K562 (cell line): ENCODE measurements at regions not wholly inside any gene's neighbourhood (a gene's known extent, or its start where the extent isn't known, plus 50 kb on each side); places are given as distances from the start of the nearest gene placed in this dataset.

Experiments
- ATAC-seq: fragments of 200-7000 bp; cut with Tn5 transposase; 3 replicates; pipeline ENCODE4 v1.9.1; 2020; ENCODE audit warnings: moderate library complexity
- BruUV-seq: library from RNA; stranded (reverse); fragments of 400-500 nt; replicated peaks from 2 replicates; lab custom pipeline; 2021; lab: Mats Ljungman, UMichigan
- CTCF ChIA-PET: fragments of 300-600 bp; formaldehyde crosslinking; extraction: SDS; loops from one replicate; lab custom pipeline; 2021; ENCODE audit warnings: low intra/inter-chr PET ratio; lab: Yijun Ruan, JAX
- POLR2A ChIA-PET: fragments of 300-600, 350-650 bp; sonication (Branson Sonifier 250); formaldehyde crosslinking; extraction: SDS; loops from one replicate; lab custom pipeline; 2021; ENCODE audit warnings: antibody characterized with exemption, inconsistent platforms; lab: Yijun Ruan, JAX
- DNase-seq, 4 experiments: peaks; one replicate each; pipeline versions ENCODE4 v3.0.0 to v3.0.0-alpha.2; 2011 to 2018; ENCODE audit warnings: low spot score in 3 of 4, mixed read lengths in 3 of 4; ENCODE audit errors: extremely low read depth in 1 of 4
- FAIRE-seq: peaks from 2 replicates; lab custom pipeline; 2011; peaks lifted over from hg19 to GRCh38; lab: Jason Lieb, UNC
- H2AFZ ChIP-seq: 2 replicates; pipeline ENCODE4 v1.6.0; 2011; ENCODE audit warnings: low read depth, low read length, control low read depth, inconsistent platforms
- H3K27ac ChIP-seq: fragments of 200-600 bp; 3 replicates; pipeline ENCODE4 v1.8.0; 2011; ENCODE audit warnings: low read depth, mild to moderate bottlenecking, control low read depth, inconsistent platforms, low read length, moderate library complexity, mixed read lengths; ENCODE audit errors: extremely low read depth
- H3K27me3 ChIP-seq, 2 experiments: fragments of 300-600 bp in 1 of 2; 2 replicates in 1 of 2; 3 replicates in 1 of 2; pipeline versions ENCODE4 v1.6.0 to v1.8.0; 2011; ENCODE audit warnings: inconsistent platforms in 2 of 2, low read length in 2 of 2, mild to moderate bottlenecking in 1 of 2, mixed read lengths in 1 of 2, moderate library complexity in 1 of 2; ENCODE audit not compliant: control insufficient read depth in 2 of 2, insufficient read depth in 2 of 2
- H3K36me3 ChIP-seq: fragments of 300-600 bp; 3 replicates; pipeline ENCODE4 v1.8.0; 2011; ENCODE audit warnings: mild to moderate bottlenecking, low read length, inconsistent platforms; ENCODE audit not compliant: control insufficient read depth, insufficient read depth
- H3K4me1 ChIP-seq, 2 experiments: fragments of 200-600 bp in 1 of 2; replicated peaks in 1 of 2; 2 replicates in 1 of 2; 3 replicates in 1 of 2; pipeline versions ENCODE4 v1.5.1 to v1.8.0; 2011; ENCODE audit warnings: inconsistent platforms in 2 of 2, low read length in 2 of 2, mild to moderate bottlenecking in 1 of 2, mixed read lengths in 1 of 2, moderate library complexity in 1 of 2; ENCODE audit not compliant: control insufficient read depth in 2 of 2, insufficient read depth in 2 of 2
- H3K4me2 ChIP-seq: 2 replicates; pipeline ENCODE4 v1.6.1; 2011; ENCODE audit warnings: low read length, control low read depth, inconsistent platforms, mixed read lengths; ENCODE audit not compliant: insufficient read depth
- H3K4me3 ChIP-seq: fragments of 200-600 bp; sonication (generic), shearing (Covaris generic); 2 replicates; pipeline ENCODE4 v1.5.1; 2016; ENCODE audit warnings: control low read depth, inconsistent platforms
- H3K79me2 ChIP-seq: fragments of 200-600 bp; 3 replicates; pipeline ENCODE4 v1.8.0; 2011; ENCODE audit warnings: low read length, inconsistent platforms; ENCODE audit not compliant: control insufficient read depth, insufficient read depth
- H3K9ac ChIP-seq, 2 experiments: 2 replicates each; pipeline versions ENCODE4 v1.6.0 to v1.6.1; 2011; ENCODE audit warnings: low read depth in 2 of 2, low read length in 2 of 2, control low read depth in 1 of 2, inconsistent platforms in 1 of 2, mild to moderate bottlenecking in 1 of 2, mixed read lengths in 1 of 2; ENCODE audit not compliant: insufficient read depth in 1 of 2
- H3K9me1 ChIP-seq: one replicate; pipeline ENCODE4 v1.6.0; 2011; ENCODE audit warnings: inconsistent platforms, mild to moderate bottlenecking, low read length, moderate library complexity; ENCODE audit not compliant: control insufficient read depth, insufficient read depth
- H3K9me3 ChIP-seq: replicated peaks from 2 replicates; pipeline ENCODE4 v1.5.1; 2011; ENCODE audit warnings: low read depth, low read length, inconsistent platforms; ENCODE audit not compliant: control insufficient read depth, insufficient read depth
- H4K20me1 ChIP-seq: replicated peaks from 2 replicates; pipeline ENCODE4 v1.6.1; 2011; ENCODE audit warnings: low read length, inconsistent platforms, mixed read lengths; ENCODE audit not compliant: control insufficient read depth, insufficient read depth
- RCOR1 ChIP-seq, 2 experiments: IDR thresholded peaks; 2 replicates each; pipeline ENCODE4 v1.6.1; 2012; ENCODE audit warnings: low read depth in 2 of 2, low read length in 2 of 2, borderline replicate concordance in 1 of 2, improper control_type of control experiment in 1 of 2
- ZBTB11 ChIP-seq, 3 experiments: fragments of 200-800 bp in 1 of 3; fragments of 250-450 bp in 1 of 3; fragments of 450-650 bp in 1 of 3; sonication (Bioruptor Pico) in 1 of 3; sonication (Bioruptor generic) in 1 of 3; formaldehyde crosslinking in 1 of 3; IDR thresholded peaks; 2 replicates each; pipeline versions ENCODE4 v1.6.1 to v1.8.0; 2016 to 2022; ENCODE audit warnings: mild to moderate bottlenecking in 2 of 3, missing genetic modification characterization in 2 of 3, missing compliant biosample characterization in 1 of 3, moderate library complexity in 1 of 3
- WGBS: fragments of 100-300 bp; shearing (Covaris generic); methylation state at CpG from one replicate; pipeline ENCODE4 v1.1.6; 2016; ENCODE audit warnings: low coverage, mixed read lengths; ENCODE audit not compliant: insufficient coverage; ENCODE audit errors: missing lambda C conversion rate; 5-methylcytosine and 5-hydroxymethylcytosine counted together
- in situ Hi-C: fragments of 300-500 bp; cut with MboI; formaldehyde crosslinking; loops from 4 replicates; pipeline ENCODE4 v1.15.0; 2018; ENCODE audit warnings: inconsistent platforms, mixed read lengths
- intact Hi-C: fragments of 100-400 bp; cut with micrococcal nuclease; formaldehyde crosslinking; loops from 2 replicates; pipeline ENCODE4 v1.14.2; 2022

GRCh38 chr20:48447456-48447855, 380.3 kb downstream of the PREX1 start:
- H3K36me3 ChIP-seq = no peaks in the 10 kb centered on the region
- H3K27ac ChIP-seq = no peak overlapping the region
- ATAC-seq = no peak
- CTCF ChIA-PET = no interaction called here
- no peaks in the 10 kb centered on the region for H3K9me3 ChIP-seq
- H3K27me3 ChIP-seq = no peaks in the 10 kb centered on the region; a peak in 1 of 5 replicates
- H3K4me1 ChIP-seq = no peaks in the 10 kb centered on the region
- TF ChIP-seq RCOR1 (IDR thresholded peaks at IDR 0.05; ENCODE audit: borderline replicate concordance in 1 of 2, low read depth in 2 of 2, low read length in 2 of 2) (no peak), ZBTB11 (CRISPR knock-in tag; IDR thresholded peaks at IDR 0.05) (peak in 1 of 3 experiments; percentile 38; a peak in 1 of 6 replicates)
- TF ChIP-seq, all 486 proteins: peak for 1
- POLR2A ChIA-PET = interaction anchor here (1.0 kb wide), 1 partner anchor 29 kb away, joined by 3 read pairs; no protein-coding TSS in a partner anchor
- Histone ChIP-seq H3K4me3 (no peak overlapping the region), H2AFZ (no peak overlapping the region), H3K9me1 (no peaks in the 10 kb centered on the region), H3K4me2 (no peak overlapping the region), H3K9ac (no peak overlapping the region), H4K20me1 (no peaks in the 10 kb centered on the region), H3K79me2 (no peaks in the 10 kb centered on the region)
- no peak for DNase-seq
- BruUV-seq = no TSS peak
- 0% methylated on average over 2 of the region's 4 CpGs for WGBS
- intact Hi-C loops (no loop called here), in situ Hi-C loops (no loop called here)
- FAIRE-seq = no peak
